Endodermal cell (in vitro differentiated cells): ENCODE measurements at regions not wholly inside any gene's neighbourhood (a gene's known extent, or its start where the extent isn't known, plus 50 kb on each side); places are given as distances from the start of the nearest gene placed in this dataset.

Experiments used
- DNase-seq: peaks from one replicate; pipeline ENCODE4 v3.0.0-alpha.2; 2017
- H3K27ac ChIP-seq: 2 replicates; pipeline ENCODE4 v1.5.1; 2013; ENCODE audit warnings: mild to moderate bottlenecking, low read depth, low read length, moderate library complexity
- H3K27me3 ChIP-seq: 2 replicates; pipeline ENCODE4 v1.6.1; 2013; ENCODE audit warnings: mild to moderate bottlenecking, low read length, moderate library complexity; ENCODE audit not compliant: insufficient read depth, control insufficient read depth, poor library complexity, severe bottlenecking
- H3K36me3 ChIP-seq: 2 replicates; pipeline ENCODE4 v1.7.0; 2013; ENCODE audit warnings: mild to moderate bottlenecking, low read length, moderate library complexity; ENCODE audit not compliant: control insufficient read depth, insufficient read depth
- H3K4me1 ChIP-seq: one replicate; pipeline ENCODE4 v1.7.0; 2013; ENCODE audit warnings: low read length; ENCODE audit not compliant: control insufficient read depth, insufficient read depth
- H3K4me3 ChIP-seq: 2 replicates; pipeline ENCODE4 v1.5.1; 2013; ENCODE audit warnings: mild to moderate bottlenecking, low read length, moderate library complexity
- H3K9ac ChIP-seq: 2 replicates; pipeline ENCODE4 v1.6.1; 2013; ENCODE audit warnings: mild to moderate bottlenecking, low read length, moderate library complexity; ENCODE audit not compliant: poor library complexity, severe bottlenecking; ENCODE audit errors: extremely low read depth
- H3K9me3 ChIP-seq: 2 replicates; pipeline ENCODE4 v1.6.1; 2013; ENCODE audit warnings: mild to moderate bottlenecking, low read length, moderate library complexity; ENCODE audit not compliant: control insufficient read depth
- H3K27ac Mint-ChIP-seq: 2 replicates; pipeline ENCODE4 v1.8.0; 2020; ENCODE audit warnings: mixed read lengths
- H3K27me3 Mint-ChIP-seq: 2 replicates; pipeline ENCODE4 v1.8.0; 2021; ENCODE audit warnings: mild to moderate bottlenecking, mixed read lengths; ENCODE audit not compliant: insufficient read depth
- H3K36me3 Mint-ChIP-seq: 2 replicates; pipeline ENCODE4 v1.8.0; 2020; ENCODE audit warnings: low read depth, mixed read lengths
- H3K4me1 Mint-ChIP-seq: 2 replicates; pipeline ENCODE4 v1.8.0; 2020; ENCODE audit warnings: mixed read lengths
- H3K4me3 Mint-ChIP-seq: 2 replicates; pipeline ENCODE4 v1.8.0; 2020; ENCODE audit warnings: mild to moderate bottlenecking, moderate library complexity, mixed read lengths
- H3K9me3 Mint-ChIP-seq: 2 replicates; pipeline ENCODE4 v1.8.0; 2020; ENCODE audit warnings: mild to moderate bottlenecking, mixed read lengths
- WGBS, 2 experiments: methylation state at CpG; one replicate each; pipeline versions ENCODE4 v1.1.5 to v1.1.7; 2013; ENCODE audit warnings: missing lambda C conversion rate in 2 of 2, mixed read lengths in 1 of 2; ENCODE audit not compliant: insufficient coverage in 1 of 2, insufficient read length in 1 of 2; 5-methylcytosine and 5-hydroxymethylcytosine counted together
- TF ChIP-seq, protein P1 (sequence below): fragments of 200-600 bp; sonication (generic); conservative IDR thresholded peaks from 2 replicates; pipeline ENCODE4 v1.5.0; 2021; ENCODE audit warnings: antibody characterized with exemption, mild to moderate bottlenecking

DNA sequence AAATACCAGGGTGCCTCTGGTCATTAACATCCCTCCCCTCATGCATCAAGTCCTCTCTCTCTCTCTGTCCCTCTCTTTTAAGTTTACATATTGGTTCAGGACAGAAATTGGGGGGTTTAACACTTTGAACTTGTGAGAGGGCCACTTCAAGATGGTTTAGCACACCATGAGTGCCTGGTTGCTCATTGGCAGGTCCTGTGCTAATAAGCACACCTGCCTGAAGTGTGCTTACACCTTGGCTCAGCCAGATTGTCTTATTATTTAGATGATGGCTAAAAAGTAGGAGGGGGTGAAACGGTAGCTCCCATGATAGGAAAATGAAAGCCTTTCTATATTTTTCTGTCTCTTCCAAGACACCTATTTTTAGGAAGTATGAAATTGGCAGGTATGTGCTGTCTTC is 205.8 kb downstream of the ARL6IP6 start:
- H3K27ac ChIP-seq = no peak overlapping the region
- Mint-ChIP-seq H3K27ac (no peak overlapping the region), H3K4me3 (no peak overlapping the region), H3K4me1 (peaks cover 8% of the 10 kb centered on the region), H3K36me3 (no peaks in the 10 kb centered on the region), H3K9me3 (no peaks in the 10 kb centered on the region), H3K27me3 (peaks cover 6% of the 10 kb centered on the region)
- TF ChIP-seq, protein P1, sequence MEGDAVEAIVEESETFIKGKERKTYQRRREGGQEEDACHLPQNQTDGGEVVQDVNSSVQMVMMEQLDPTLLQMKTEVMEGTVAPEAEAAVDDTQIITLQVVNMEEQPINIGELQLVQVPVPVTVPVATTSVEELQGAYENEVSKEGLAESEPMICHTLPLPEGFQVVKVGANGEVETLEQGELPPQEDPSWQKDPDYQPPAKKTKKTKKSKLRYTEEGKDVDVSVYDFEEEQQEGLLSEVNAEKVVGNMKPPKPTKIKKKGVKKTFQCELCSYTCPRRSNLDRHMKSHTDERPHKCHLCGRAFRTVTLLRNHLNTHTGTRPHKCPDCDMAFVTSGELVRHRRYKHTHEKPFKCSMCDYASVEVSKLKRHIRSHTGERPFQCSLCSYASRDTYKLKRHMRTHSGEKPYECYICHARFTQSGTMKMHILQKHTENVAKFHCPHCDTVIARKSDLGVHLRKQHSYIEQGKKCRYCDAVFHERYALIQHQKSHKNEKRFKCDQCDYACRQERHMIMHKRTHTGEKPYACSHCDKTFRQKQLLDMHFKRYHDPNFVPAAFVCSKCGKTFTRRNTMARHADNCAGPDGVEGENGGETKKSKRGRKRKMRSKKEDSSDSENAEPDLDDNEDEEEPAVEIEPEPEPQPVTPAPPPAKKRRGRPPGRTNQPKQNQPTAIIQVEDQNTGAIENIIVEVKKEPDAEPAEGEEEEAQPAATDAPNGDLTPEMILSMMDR = no peak
- no peaks in the 10 kb centered on the region for H3K27me3 ChIP-seq
- H3K9ac ChIP-seq = no peak overlapping the region
- 100% methylated on average over 1 of the region's 1 CpG; no CpG with 5 or more reads in 1 of the 2 experiments for WGBS, 2 experiments
- no peak for DNase-seq
- no peak overlapping the region for H3K4me3 ChIP-seq
- no peaks in the 10 kb centered on the region for H3K4me1 ChIP-seq
- no peaks in the 10 kb centered on the region for H3K9me3 ChIP-seq
- H3K36me3 ChIP-seq = no peaks in the 10 kb centered on the region

DNA sequence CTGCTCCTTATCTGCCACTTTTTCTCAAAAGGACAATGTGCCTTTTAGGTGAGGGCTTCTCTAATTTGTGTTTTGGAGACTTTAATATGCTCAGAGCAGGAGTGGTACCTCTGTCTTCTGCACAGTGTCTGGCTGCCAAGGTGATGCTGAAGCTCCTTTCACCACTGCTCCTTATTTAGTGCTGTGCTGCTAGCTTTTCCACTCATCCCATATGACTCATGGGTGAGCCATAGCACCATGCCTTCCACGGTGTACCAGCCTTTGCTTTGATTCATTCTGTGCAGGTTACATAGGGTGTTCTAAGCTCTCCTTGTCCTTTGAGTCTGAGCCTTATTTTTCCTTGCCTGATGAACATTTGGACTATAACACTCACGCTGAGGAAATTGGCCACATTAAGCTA is 202.4 kb downstream of the ARL6IP6 start:
- TF ChIP-seq, protein P1 = no peak
- Histone ChIP-seq H3K9ac (no peak overlapping the region), H3K27me3 (no peaks in the 10 kb centered on the region), H3K9me3 (no peaks in the 10 kb centered on the region), H3K4me3 (no peak overlapping the region), H3K4me1 (no peaks in the 10 kb centered on the region), H3K27ac (no peak overlapping the region), H3K36me3 (no peaks in the 10 kb centered on the region)
- H3K36me3 Mint-ChIP-seq = no peaks in the 10 kb centered on the region
- H3K4me1 Mint-ChIP-seq = peaks cover 3% of the 10 kb centered on the region
- H3K9me3 Mint-ChIP-seq = peaks cover 2% of the 10 kb centered on the region
- H3K27ac Mint-ChIP-seq = no peak overlapping the region
- DNase-seq = no peak
- 81 to 88% methylated on average over 2 of the region's 2 CpGs for WGBS, 2 experiments
- H3K4me3 Mint-ChIP-seq = no peak overlapping the region
- peaks cover 6% of the 10 kb centered on the region for H3K27me3 Mint-ChIP-seq

DNA sequence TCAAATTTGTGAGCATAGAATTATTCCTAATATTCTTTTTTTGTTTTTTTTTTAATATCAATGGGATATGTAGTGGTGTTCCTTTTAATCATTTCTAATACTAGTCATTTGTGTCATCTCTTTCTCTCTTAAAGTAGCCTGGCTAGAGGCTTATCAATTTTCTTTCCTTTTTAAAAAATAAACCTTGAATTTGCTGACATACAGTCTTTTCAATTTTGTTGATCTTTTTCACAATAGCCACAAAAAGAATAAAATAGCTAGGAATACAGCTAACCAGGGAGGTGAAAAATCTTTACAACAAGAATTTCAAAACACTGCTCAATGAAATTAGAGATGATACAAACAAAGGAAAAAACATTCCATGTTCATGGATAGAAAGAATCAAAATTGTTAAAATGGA is 192.6 kb downstream of the ARL6IP6 start:
- no peak overlapping the region for H3K4me3 ChIP-seq
- no peaks in the 10 kb centered on the region for H3K36me3 ChIP-seq
- no peak overlapping the region for H3K27ac ChIP-seq
- no peak overlapping the region for H3K27ac Mint-ChIP-seq
- no peaks in the 10 kb centered on the region for H3K4me1 ChIP-seq
- H3K4me3 Mint-ChIP-seq = no peak overlapping the region
- no peak overlapping the region for H3K9ac ChIP-seq
- H3K9me3 Mint-ChIP-seq = no peaks in the 10 kb centered on the region
- H3K36me3 Mint-ChIP-seq = no peaks in the 10 kb centered on the region
- no peaks in the 10 kb centered on the region for H3K27me3 ChIP-seq
- TF ChIP-seq, protein P1 = no peak
- H3K9me3 ChIP-seq = no peaks in the 10 kb centered on the region
- peaks cover 10% of the 10 kb centered on the region for H3K27me3 Mint-ChIP-seq
- no peak for DNase-seq
- H3K4me1 Mint-ChIP-seq = no peaks in the 10 kb centered on the region
